ENCODE measurements at regions not wholly inside any gene's neighbourhood (a gene's known extent, or its start where the extent isn't known, plus 50 kb on each side); places are given as distances from the start of the nearest gene placed in this dataset.

DNA sequence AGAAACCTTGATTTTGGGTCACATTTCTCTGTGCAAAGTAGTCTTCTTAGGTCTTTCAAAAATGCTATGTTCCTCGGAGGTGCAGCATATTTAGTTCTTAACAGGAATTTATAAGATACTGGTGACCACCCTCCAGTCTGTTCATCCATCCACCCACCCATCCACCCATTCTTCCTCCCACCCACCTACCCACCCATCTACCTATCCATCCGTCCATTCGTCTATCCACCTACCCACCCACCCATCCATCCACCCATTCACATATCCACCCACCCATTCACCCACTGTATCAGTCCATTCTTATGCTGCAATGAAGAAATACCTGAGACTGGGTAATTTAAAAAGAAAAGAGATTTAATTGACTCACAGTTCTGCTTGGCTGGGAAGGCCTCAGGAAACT lies 74.9 kb downstream of the KCTD15 start:
- intact Hi-C loops (cut with DNase I; ENCODE audit: low total_unique reads) = no loop called here
- Histone ChIP-seq H3K4me3 (no peak overlapping the region), H3K4me1 (peaks cover 5 to 25% (median 13%) of the 10 kb centered on the region in 4 donors), H3K36me3 (no peaks in the 10 kb centered on the region), H3K27me3 (peaks cover 0 to 7% (median 0%) of the 10 kb centered on the region in 3 donors), H3K27ac (no peak overlapping the region), H3K9me3 (no peaks in the 10 kb centered on the region)
- WGBS, 5 donors = 91 to 98% (median 94%) methylated on average over 3 of the region's 3 CpGs
- TF ChIP-seq EP300 (IDR thresholded peaks at IDR 0.05) (no peak), POLR2A (IDR thresholded peaks at IDR 0.05) (no peak)
- TF ChIP-seq, protein P1, sequence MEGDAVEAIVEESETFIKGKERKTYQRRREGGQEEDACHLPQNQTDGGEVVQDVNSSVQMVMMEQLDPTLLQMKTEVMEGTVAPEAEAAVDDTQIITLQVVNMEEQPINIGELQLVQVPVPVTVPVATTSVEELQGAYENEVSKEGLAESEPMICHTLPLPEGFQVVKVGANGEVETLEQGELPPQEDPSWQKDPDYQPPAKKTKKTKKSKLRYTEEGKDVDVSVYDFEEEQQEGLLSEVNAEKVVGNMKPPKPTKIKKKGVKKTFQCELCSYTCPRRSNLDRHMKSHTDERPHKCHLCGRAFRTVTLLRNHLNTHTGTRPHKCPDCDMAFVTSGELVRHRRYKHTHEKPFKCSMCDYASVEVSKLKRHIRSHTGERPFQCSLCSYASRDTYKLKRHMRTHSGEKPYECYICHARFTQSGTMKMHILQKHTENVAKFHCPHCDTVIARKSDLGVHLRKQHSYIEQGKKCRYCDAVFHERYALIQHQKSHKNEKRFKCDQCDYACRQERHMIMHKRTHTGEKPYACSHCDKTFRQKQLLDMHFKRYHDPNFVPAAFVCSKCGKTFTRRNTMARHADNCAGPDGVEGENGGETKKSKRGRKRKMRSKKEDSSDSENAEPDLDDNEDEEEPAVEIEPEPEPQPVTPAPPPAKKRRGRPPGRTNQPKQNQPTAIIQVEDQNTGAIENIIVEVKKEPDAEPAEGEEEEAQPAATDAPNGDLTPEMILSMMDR (IDR thresholded peaks at IDR 0.05) = no peak
- no peak for DNase-seq

DNA sequence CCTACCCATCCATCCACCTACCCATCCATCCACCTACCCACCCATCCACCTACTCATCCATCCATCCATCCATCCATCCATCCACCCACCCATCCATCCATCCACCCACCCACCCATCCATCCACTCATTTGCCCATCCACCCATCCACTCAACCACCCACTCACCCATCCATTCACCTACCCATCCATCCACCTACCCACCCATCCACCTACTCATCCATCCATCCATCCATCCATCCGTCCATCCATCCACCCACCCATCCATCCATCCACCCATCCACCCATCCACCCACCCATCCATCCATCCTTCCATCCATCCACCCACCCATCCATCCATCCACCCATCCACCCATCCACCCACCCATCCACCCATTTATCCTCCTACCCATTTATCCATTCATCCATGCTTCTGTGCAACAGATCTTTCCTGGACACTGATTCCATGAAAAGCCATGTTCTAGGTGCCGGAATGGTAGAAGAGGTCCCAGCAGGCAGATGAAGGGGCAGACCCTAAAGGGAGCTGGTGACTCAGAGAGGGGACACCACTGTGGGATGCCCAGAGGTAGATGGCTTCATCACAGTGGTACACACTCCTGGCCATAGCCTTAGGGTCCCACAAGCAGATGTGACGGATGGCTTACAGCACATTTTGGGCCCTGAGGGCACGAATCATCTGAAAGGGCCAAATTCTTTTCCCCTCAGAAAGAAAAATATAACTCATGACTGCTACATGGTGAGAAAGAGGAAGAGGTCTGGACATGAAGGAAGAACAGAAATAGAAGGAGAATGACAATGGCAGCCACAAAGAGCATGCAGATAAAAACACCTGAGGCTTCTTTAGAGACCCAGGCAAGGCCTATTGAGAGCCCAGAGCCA lies 76.0 kb downstream of the KCTD15 start:
- no peaks in the 10 kb centered on the region for H3K36me3 ChIP-seq
- no peak overlapping the region for H3K4me3 ChIP-seq
- no peak for DNase-seq
- intact Hi-C loops (cut with DNase I; ENCODE audit: low total_unique reads) = no loop called here
- 81 to 90% (median 88%) methylated on average over 4 of the region's 4 CpGs for WGBS, 5 donors
- peaks cover 5 to 20% (median 13%) of the 10 kb centered on the region in 4 donors for H3K4me1 ChIP-seq
- TF ChIP-seq EP300 (IDR thresholded peaks at IDR 0.05) (no peak), POLR2A (IDR thresholded peaks at IDR 0.05) (no peak)
- H3K27ac ChIP-seq = no peak overlapping the region
- no peaks in the 10 kb centered on the region for H3K9me3 ChIP-seq
- H3K27me3 ChIP-seq = peaks cover 0 to 7% (median 0%) of the 10 kb centered on the region in 3 donors

DNA sequence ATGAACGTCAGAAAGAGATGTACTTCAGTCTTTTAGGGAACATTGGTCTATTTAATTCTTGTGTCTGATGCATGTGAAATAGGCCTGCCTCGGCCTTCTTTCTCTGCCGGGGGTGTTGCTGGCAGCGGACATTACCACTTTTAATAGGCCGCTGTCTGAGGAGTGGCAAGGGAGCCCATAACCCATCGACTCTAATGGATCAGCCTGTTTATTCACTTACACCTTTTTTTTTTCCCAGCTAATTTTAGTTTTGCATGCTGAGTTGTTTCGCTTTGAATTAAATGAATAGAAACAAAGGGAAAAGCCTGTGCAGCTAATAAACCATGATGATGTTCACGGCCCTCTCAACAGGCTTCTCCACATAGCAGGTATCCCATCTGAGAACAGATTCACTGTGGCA lies 78.4 kb downstream of the KCTD15 start:
- peaks cover 0 to 6% (median 4%) of the 10 kb centered on the region in 4 donors for H3K4me1 ChIP-seq
- H3K4me3 ChIP-seq = no peak overlapping the region
- TF ChIP-seq POLR2A (IDR thresholded peaks at IDR 0.05) = no peak
- TF ChIP-seq, protein P1 (IDR thresholded peaks at IDR 0.05) = no peak
- TF ChIP-seq EP300 (IDR thresholded peaks at IDR 0.05) = no peak
- TF ChIP-seq POLR2AphosphoS5 (IDR thresholded peaks at IDR 0.05) = no peak
- H3K27ac ChIP-seq = no peak overlapping the region
- intact Hi-C loops (cut with DNase I; ENCODE audit: low total_unique reads) = no loop called here
- 73 to 84% (median 82%) methylated on average over 8 of the region's 8 CpGs for WGBS, 5 donors
- H3K9me3 ChIP-seq = no peaks in the 10 kb centered on the region
- peaks cover 0 to 3% (median 0%) of the 10 kb centered on the region in 3 donors for H3K27me3 ChIP-seq
- no peaks in the 10 kb centered on the region for H3K36me3 ChIP-seq
- no peak for DNase-seq

DNA sequence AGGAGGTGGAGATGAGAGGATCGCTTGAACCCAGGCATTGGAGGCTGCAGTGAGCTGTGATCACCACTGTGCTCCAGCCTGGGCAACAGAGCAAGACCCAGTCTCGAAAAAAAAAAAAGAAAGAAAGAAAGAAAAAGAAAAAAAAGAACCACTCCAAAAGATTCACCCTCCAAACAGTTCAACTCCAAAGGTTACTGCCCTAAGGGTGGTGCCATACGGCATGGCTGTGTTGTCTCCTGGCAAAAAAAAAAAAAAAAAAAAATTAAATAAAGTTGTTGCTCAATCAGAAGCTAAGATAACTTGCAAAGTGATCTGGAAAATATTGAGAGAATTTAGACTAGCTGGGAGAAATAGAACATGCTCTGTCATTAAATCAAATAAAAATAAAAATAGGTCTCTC lies 79.5 kb downstream of the KCTD15 start:
- Histone ChIP-seq H3K27me3 (peaks cover 0 to 3% (median 0%) of the 10 kb centered on the region in 3 donors), H3K4me3 (no peak overlapping the region), H3K9me3 (no peaks in the 10 kb centered on the region), H3K36me3 (no peaks in the 10 kb centered on the region), H3K4me1 (peaks cover 0 to 6% (median 4%) of the 10 kb centered on the region in 4 donors), H3K27ac (no peak overlapping the region)
- TF ChIP-seq POLR2AphosphoS5 (IDR thresholded peaks at IDR 0.05) = no peak
- TF ChIP-seq, protein P1 (IDR thresholded peaks at IDR 0.05) = no peak
- no peak for TF ChIP-seq POLR2A (IDR thresholded peaks at IDR 0.05)
- TF ChIP-seq EP300 (IDR thresholded peaks at IDR 0.05) = no peak
- WGBS, 5 donors = 67 to 94% (median 80%) methylated on average over 3 of the region's 3 CpGs
- no peak for DNase-seq
- intact Hi-C loops (cut with DNase I; ENCODE audit: low total_unique reads) = no loop called here

Data from stomach (tissue), 8 donors.